ENCODE measurements at regions not wholly inside any gene's neighbourhood (a gene's known extent, or its start where the extent isn't known, plus 50 kb on each side); places are given as distances from the start of the nearest gene placed in this dataset.
"Not testable (repeated sequence)": the region's sequence is repeated elsewhere in the genome, so short reads cannot be mapped to it uniquely, and the experiment has no call there.

GRCh38 chr15:96818861-96819260 is 488.4 kb downstream of the NR2F2 start:
- DNase-seq, result no peak

GRCh38 chr15:96827981-96828380 is 497.5 kb downstream of the NR2F2 start:
- DNase-seq, result no peak

GRCh38 chr15:96837241-96837970 is 506.9 kb downstream of the NR2F2 start:
- DNase-seq, result no peak

- DNase-seq, result no peak
Measured at GRCh38 chr15:96838081-96838480, 507.6 kb downstream of the NR2F2 start.

GRCh38 chr15:96849271-96849900 is 518.9 kb downstream of the NR2F2 start:
- no peak for DNase-seq

- no peak for DNase-seq
Measured at GRCh38 chr15:96851613-96852012, 521.1 kb downstream of the NR2F2 start.

- DNase-seq, result no peak
Measured at GRCh38 chr15:96858694-96859093, 528.2 kb downstream of the NR2F2 start.

- DNase-seq, result no peak
Measured at GRCh38 chr15:96860741-96861140, 530.2 kb downstream of the NR2F2 start.

GRCh38 chr15:96867992-96868391 is 537.5 kb downstream of the NR2F2 start:
- DNase-seq, result no peak

GRCh38 chr15:96869122-96869521 is 538.6 kb downstream of the NR2F2 start:
- no peak for DNase-seq

GRCh38 chr15:96869790-96870189 is 539.3 kb downstream of the NR2F2 start:
- no peak for DNase-seq

GRCh38 chr15:96870580-96870979 is 540.1 kb downstream of the NR2F2 start:
- no peak for DNase-seq

GRCh38 chr15:96877442-96877841 is 546.9 kb downstream of the NR2F2 start:
- DNase-seq, result not testable (repeated sequence)

GRCh38 chr15:96878129-96878528 is 547.6 kb downstream of the NR2F2 start:
- no peak for DNase-seq

- no peak for DNase-seq
Measured at GRCh38 chr15:96882121-96882772, 551.7 kb downstream of the NR2F2 start.

- no peak for DNase-seq
Measured at GRCh38 chr15:96887730-96888129, 557.2 kb downstream of the NR2F2 start.

- no peak for DNase-seq
Measured at GRCh38 chr15:96888764-96889163, 558.3 kb downstream of the NR2F2 start.

GRCh38 chr15:96889734-96890480 is 559.4 kb downstream of the NR2F2 start:
- no peak for DNase-seq

- DNase-seq, result no peak
Measured at GRCh38 chr15:96891046-96891445, 560.5 kb downstream of the NR2F2 start.

GRCh38 chr15:96893159-96893906 is 562.8 kb downstream of the NR2F2 start:
- DNase-seq, result peak; percentile 24

- DNase-seq, result no peak
Measured at GRCh38 chr15:96894659-96895058, 564.2 kb downstream of the NR2F2 start.

GRCh38 chr15:96896766-96897165 is 566.3 kb downstream of the NR2F2 start:
- no peak for DNase-seq

All from skin of body (tissue), 1 donor.